ENCODE measurements at regions not wholly inside any gene's neighbourhood (a gene's known extent, or its start where the extent isn't known, plus 50 kb on each side); places are given as distances from the start of the nearest gene placed in this dataset.
A peak's percentile ranks its signal among the peaks of the same experiment; 100 is the strongest.

- FAIRE-seq = no peak
- Histone ChIP-seq H3K27ac (ENCODE audit: control insufficient read depth, insufficient read depth, low read length) (no peak overlapping the region), H3K4me2 (ENCODE audit: control insufficient read depth, extremely low read depth, insufficient read depth, low read depth, low read length) (no peak overlapping the region), H3K9me1 (ENCODE audit: control insufficient read depth, extremely low read depth, insufficient read depth, low read length) (no peaks in the 10 kb centered on the region), H3K79me2 (ENCODE audit: control insufficient read depth, insufficient read depth, low read length) (no peaks in the 10 kb centered on the region), H4K20me1 (ENCODE audit: control insufficient read depth, extremely low read depth, insufficient read depth, low read length) (no peaks in the 10 kb centered on the region), H2AFZ (ENCODE audit: control insufficient read depth, low read length) (no peak overlapping the region), H3K9me3 (ENCODE audit: control insufficient read depth, low read depth, low read length) (no peaks in the 10 kb centered on the region), H3K27me3 (ENCODE audit: control insufficient read depth, extremely low read depth, insufficient read depth, low read length) (no peaks in the 10 kb centered on the region), H3K36me3 (ENCODE audit: control insufficient read depth in 2 of 2, extremely low read depth in 1 of 2, insufficient read depth in 2 of 2, low read length in 2 of 2) (no peaks in the 10 kb centered on the region), H3K4me1 (ENCODE audit: control insufficient read depth, extremely low read depth, insufficient read depth, low read length) (no peaks in the 10 kb centered on the region), H3K4me3 (ENCODE audit: control insufficient read depth in 2 of 3, extremely low read depth in 1 of 3, insufficient read depth in 2 of 3, low read depth in 1 of 3, low read length in 3 of 3) (no peak overlapping the region), H3K9ac (ENCODE audit: control insufficient read depth, extremely low read depth, insufficient read depth, low read length) (no peak overlapping the region)
- TF ChIP-seq CTCF (optimal IDR thresholded peaks at IDR 0.05 in 1 of 3, IDR thresholded peaks at IDR 0.05 in 1 of 3, conservative IDR thresholded peaks at IDR 0.05 in 1 of 3; ENCODE audit: extremely low read depth in 1 of 3, insufficient read depth in 2 of 3, low read length in 3 of 3) (no peak), EZH2 (IDR thresholded peaks at IDR 0.05; ENCODE audit: low read length) (no peak)
- dilution Hi-C loops (cut with MboI; ENCODE audit: extremely low pct_ligation_motif_present, low sequenced_read_pairs) = no loop called here
- no peak for DNase-seq (ENCODE audit: low read depth, low spot score)
Observed at GRCh38 chr11:109629734-109630133, 207.7 kb downstream of the C11orf87 start.

DNA sequence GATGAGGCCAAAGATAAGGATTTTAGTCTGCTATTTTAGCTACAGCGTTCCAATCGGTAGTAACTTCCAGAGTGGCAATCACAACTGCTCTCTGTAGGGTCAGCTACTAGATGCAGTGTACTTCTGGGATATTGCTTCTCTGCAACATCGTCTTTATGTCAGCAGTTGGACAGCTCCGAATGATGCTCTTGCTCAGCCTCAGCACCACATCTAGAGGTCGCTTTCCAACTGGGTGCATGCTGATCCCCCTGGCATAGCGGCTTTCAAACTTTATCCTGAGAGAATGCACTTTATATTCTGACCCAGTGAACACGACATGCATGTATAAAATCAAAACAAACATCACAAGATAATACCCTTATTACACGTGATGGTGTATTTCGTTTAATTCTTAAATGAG is 219.6 kb downstream of the C11orf87 start:
- dilution Hi-C loops (cut with MboI; ENCODE audit: extremely low pct_ligation_motif_present, low sequenced_read_pairs) = no loop called here
- TF ChIP-seq EZH2 (IDR thresholded peaks at IDR 0.05; ENCODE audit: low read length) (no peak), CTCF (optimal IDR thresholded peaks at IDR 0.05 in 1 of 3, IDR thresholded peaks at IDR 0.05 in 1 of 3, conservative IDR thresholded peaks at IDR 0.05 in 1 of 3; ENCODE audit: extremely low read depth in 1 of 3, insufficient read depth in 2 of 3, low read length in 3 of 3) (peak; percentile 23 to 80 (median 35))
- Histone ChIP-seq H2AFZ (ENCODE audit: control insufficient read depth, low read length) (no peak overlapping the region), H4K20me1 (ENCODE audit: control insufficient read depth, extremely low read depth, insufficient read depth, low read length) (no peaks in the 10 kb centered on the region), H3K4me3 (ENCODE audit: control insufficient read depth in 2 of 3, extremely low read depth in 1 of 3, insufficient read depth in 2 of 3, low read depth in 1 of 3, low read length in 3 of 3) (no peak overlapping the region), H3K36me3 (ENCODE audit: control insufficient read depth in 2 of 2, extremely low read depth in 1 of 2, insufficient read depth in 2 of 2, low read length in 2 of 2) (no peaks in the 10 kb centered on the region), H3K27ac (ENCODE audit: control insufficient read depth, insufficient read depth, low read length) (no peak overlapping the region), H3K9me3 (ENCODE audit: control insufficient read depth, low read depth, low read length) (no peaks in the 10 kb centered on the region), H3K27me3 (ENCODE audit: control insufficient read depth, extremely low read depth, insufficient read depth, low read length) (no peaks in the 10 kb centered on the region), H3K4me1 (ENCODE audit: control insufficient read depth, extremely low read depth, insufficient read depth, low read length) (no peaks in the 10 kb centered on the region), H3K9me1 (ENCODE audit: control insufficient read depth, extremely low read depth, insufficient read depth, low read length) (no peaks in the 10 kb centered on the region), H3K4me2 (ENCODE audit: control insufficient read depth, extremely low read depth, insufficient read depth, low read depth, low read length) (no peak overlapping the region), H3K9ac (ENCODE audit: control insufficient read depth, extremely low read depth, insufficient read depth, low read length) (no peak overlapping the region), H3K79me2 (ENCODE audit: control insufficient read depth, insufficient read depth, low read length) (no peaks in the 10 kb centered on the region)
- DNase-seq (ENCODE audit: low read depth, low spot score) = no peak
- FAIRE-seq = peak; percentile 84
